NT2/D1 (cell line): ENCODE measurements at regions not wholly inside any gene's neighbourhood (a gene's known extent, or its start where the extent isn't known, plus 50 kb on each side); places are given as distances from the start of the nearest gene placed in this dataset.
"Not testable (repeated sequence)": the region's sequence is repeated elsewhere in the genome, so short reads cannot be mapped to it uniquely, and the experiment has no call there.

Experiments
- SUZ12 ChIP-seq: IDR thresholded peaks from 2 replicates; pipeline ENCODE4 v1.6.1; 2011; ENCODE audit not compliant: insufficient read length, insufficient read depth; ENCODE audit errors: extremely low read depth
- YY1 ChIP-seq: IDR thresholded peaks from 2 replicates; pipeline ENCODE4 v1.6.1; 2011; ENCODE audit not compliant: insufficient read length, insufficient read depth
- ZNF274 ChIP-seq: IDR thresholded peaks from 2 replicates; pipeline ENCODE4 v1.6.1; 2011; ENCODE audit warnings: mild to moderate bottlenecking, low read depth, low read length

DNA sequence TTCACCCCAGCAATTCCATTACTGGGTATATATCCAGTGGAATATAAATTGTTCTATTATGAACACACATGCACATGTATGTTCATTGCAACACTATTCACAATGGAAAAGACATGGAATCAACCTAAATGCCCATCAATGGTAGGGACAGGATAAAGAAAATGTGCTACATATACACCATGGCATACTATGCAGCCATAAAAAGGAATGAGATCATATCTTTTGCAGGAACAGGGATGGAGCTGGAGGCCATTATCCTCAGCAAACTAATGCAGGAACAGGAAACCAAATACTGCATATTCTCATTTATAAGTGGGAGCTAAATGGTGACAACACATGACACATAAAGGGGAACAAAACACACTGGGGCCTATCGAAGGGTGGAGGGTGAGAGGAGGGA, 112.6 kb upstream of the IVNS1ABP start:
- TF ChIP-seq ZNF274, SUZ12, YY1: not testable (repeated sequence)
